OCI-LY1 (cell line): ENCODE measurements at regions not wholly inside any gene's neighbourhood (a gene's known extent, or its start where the extent isn't known, plus 50 kb on each side); places are given as distances from the start of the nearest gene placed in this dataset.

Experiments
- CTCF ChIP-seq: fragments of 200-600 bp; sonication (generic), shearing (Covaris generic); IDR thresholded peaks from 2 replicates; pipeline ENCODE4 v1.5.1; 2017; ENCODE audit warnings: mild to moderate bottlenecking, antibody characterized with exemption, low read length, moderate library complexity, mixed read lengths
- EZH2 ChIP-seq: fragments of 200-600 bp; sonication (generic), shearing (Covaris generic); IDR thresholded peaks from 2 replicates; pipeline ENCODE4 v1.8.0; 2017; ENCODE audit warnings: borderline replicate concordance, mixed run types, mild to moderate bottlenecking, antibody characterized with exemption, low read length, moderate library complexity, mixed read lengths

- TF ChIP-seq CTCF (no peak), EZH2 (no peak)
Observed at GRCh38 chr3:153458881-153459280, 296.9 kb downstream of the RAP2B start.
